Sigmoid colon (tissue), 6 donors: ENCODE measurements at regions not wholly inside any gene's neighbourhood (a gene's known extent, or its start where the extent isn't known, plus 50 kb on each side); places are given as distances from the start of the nearest gene placed in this dataset.

ENCODE experiments used
- DNase-seq: peaks from one replicate; pipeline ENCODE4 v3.0.0-alpha.2; 2019
- H3K27ac ChIP-seq, 4 donors: fragments of 200-600 bp; sonication (generic); one replicate each; pipeline ENCODE4 v1.5.1; 2016 to 2019; ENCODE audit warnings: mild to moderate bottlenecking in 1 of 4
- H3K27me3 ChIP-seq, 3 donors: fragments of 200-600 bp; sonication (generic); one replicate each; pipeline ENCODE4 v1.5.1; 2019; ENCODE audit warnings: mild to moderate bottlenecking in 1 of 3
- H3K36me3 ChIP-seq, 4 donors: fragments of 200-600 bp; sonication (generic); one replicate each; pipeline ENCODE4 v1.5.1; 2016 to 2019
- H3K4me1 ChIP-seq, 4 donors: fragments of 200-600 bp; sonication (generic); one replicate each; pipeline ENCODE4 v1.5.1; 2017 to 2019
- H3K4me3 ChIP-seq, 4 donors: fragments of 200-600 bp; sonication (generic); one replicate each; pipeline ENCODE4 v1.5.1; 2017 to 2019; ENCODE audit warnings: mild to moderate bottlenecking in 2 of 4, moderate library complexity in 1 of 4
- H3K9me3 ChIP-seq, 4 donors: fragments of 200-600 bp in 3 of 4; sonication (generic) in 3 of 4; one replicate each; pipeline versions ENCODE4 v1.5.1 to v1.6.1; 2013 to 2019
- CTCF ChIP-seq, 4 experiments: fragments of 450-650 bp in 3 of 4; fragments of 200-600 bp in 1 of 4; IDR thresholded peaks; one replicate each; pipeline ENCODE4 v1.5.1; 2016 to 2019; ENCODE audit warnings: antibody characterized with exemption in 4 of 4, mild to moderate bottlenecking in 3 of 4, moderate library complexity in 2 of 4
- EP300 ChIP-seq, 4 donors: sonication (generic); formaldehyde crosslinking; IDR thresholded peaks; one replicate each; pipeline ENCODE4 v1.6.1; 2017; ENCODE audit warnings: antibody characterized with exemption in 4 of 4
- POLR2A ChIP-seq, 2 donors: fragments of 450-650 bp; IDR thresholded peaks; one replicate each; pipeline ENCODE4 v1.6.1; 2016; ENCODE audit warnings: antibody characterized with exemption in 2 of 2, mild to moderate bottlenecking in 2 of 2, moderate library complexity in 2 of 2
- POLR2AphosphoS5 ChIP-seq, 4 donors: sonication (generic); formaldehyde crosslinking; IDR thresholded peaks; one replicate each; pipeline ENCODE4 v1.6.1; 2017; ENCODE audit warnings: antibody characterized with exemption in 4 of 4
- WGBS, 2 donors: extraction: QIAGEN DNeasy Blood & Tissue Kit; methylation state at CpG; one replicate each; pipeline ENCODE4 v1.1.7; 2013; 5-methylcytosine and 5-hydroxymethylcytosine counted together
- intact Hi-C: fragments of 100-400 bp; cut with DNase I; formaldehyde crosslinking; loops from one replicate; pipeline ENCODE4 v1.15.1; 2023
- donor health status: healthy with polysubstance abuse.
- donor health status: healthy.

- peaks cover 0 to 12% (median 5%) of the 10 kb centered on the region in 4 donors for H3K4me1 ChIP-seq
- 70 to 78% methylated on average over 1 of the region's 1 CpG for whole genome bisulfite sequencing, 2 donors
- no peak overlapping the region for H3K27ac ChIP-seq
- H3K36me3 ChIP-seq, result no peaks in the 10 kb centered on the region
- no peak for TF ChIP-seq POLR2A (IDR thresholded peaks at IDR 0.05)
- TF ChIP-seq POLR2AphosphoS5 (IDR thresholded peaks at IDR 0.05), result no peak
- no peak for TF ChIP-seq CTCF (IDR thresholded peaks at IDR 0.05)
- no peak for TF ChIP-seq EP300 (IDR thresholded peaks at IDR 0.05)
- no peaks in the 10 kb centered on the region for H3K27me3 ChIP-seq
- no peaks in the 10 kb centered on the region for H3K9me3 ChIP-seq
- intact Hi-C loops, result no loop called here
- DNase-seq, result no peak
- H3K4me3 ChIP-seq, result no peak overlapping the region
Observed at GRCh38 chr5:118258223-118258622, 730.1 kb downstream of the DTWD2 start.

GRCh38 chr5:118257066-118257465, 731.3 kb downstream of the DTWD2 start:
- no peak for TF ChIP-seq POLR2AphosphoS5 (IDR thresholded peaks at IDR 0.05)
- no peak for TF ChIP-seq POLR2A (IDR thresholded peaks at IDR 0.05)
- no peak for TF ChIP-seq CTCF (IDR thresholded peaks at IDR 0.05)
- TF ChIP-seq EP300 (IDR thresholded peaks at IDR 0.05), result no peak
- H3K9me3 ChIP-seq, result no peaks in the 10 kb centered on the region
- H3K27me3 ChIP-seq, result no peaks in the 10 kb centered on the region
- intact Hi-C loops, result no loop called here
- no peak overlapping the region for H3K4me3 ChIP-seq
- H3K27ac ChIP-seq, result no peak overlapping the region
- no peaks in the 10 kb centered on the region for H3K36me3 ChIP-seq
- H3K4me1 ChIP-seq, result peaks cover 0 to 16% (median 6%) of the 10 kb centered on the region in 4 donors
- DNase-seq, result no peak

GRCh38 chr5:118253225-118254061, 734.9 kb downstream of the DTWD2 start:
- TF ChIP-seq CTCF (IDR thresholded peaks at IDR 0.05), result no peak
- TF ChIP-seq POLR2A (IDR thresholded peaks at IDR 0.05), result no peak
- WGBS, 2 donors, result 25 to 65% methylated on average over 2 of the region's 2 CpGs
- Histone ChIP-seq H3K36me3 (no peaks in the 10 kb centered on the region), H3K4me1 (peaks cover 0 to 16% (median 6%) of the 10 kb centered on the region in 4 donors), H3K4me3 (no peak overlapping the region), H3K27ac (no peak overlapping the region), H3K27me3 (no peaks in the 10 kb centered on the region), H3K9me3 (peaks cover 0 to 5% (median 1%) of the 10 kb centered on the region in 4 donors)
- intact Hi-C loops, result no loop called here
- DNase-seq, result no peak

- TF ChIP-seq POLR2AphosphoS5 (IDR thresholded peaks at IDR 0.05) (no peak), POLR2A (IDR thresholded peaks at IDR 0.05) (no peak), EP300 (IDR thresholded peaks at IDR 0.05) (no peak), CTCF (IDR thresholded peaks at IDR 0.05) (no peak)
- WGBS, 2 donors, result 57 to 72% methylated on average over 2 of the region's 2 CpGs
- Histone ChIP-seq H3K27ac (no peak overlapping the region), H3K9me3 (peaks cover 0 to 5% (median 1%) of the 10 kb centered on the region in 4 donors), H3K27me3 (no peaks in the 10 kb centered on the region), H3K4me3 (no peak overlapping the region), H3K36me3 (no peaks in the 10 kb centered on the region), H3K4me1 (peaks cover 0 to 16% (median 6%) of the 10 kb centered on the region in 4 donors)
- DNase-seq, result no peak
- intact Hi-C loops, result no loop called here
Observed at GRCh38 chr5:118249386-118249785, 739.0 kb downstream of the DTWD2 start.
